ENCODE measurements at regions not wholly inside any gene's neighbourhood (a gene's known extent, or its start where the extent isn't known, plus 50 kb on each side); places are given as distances from the start of the nearest gene placed in this dataset.

DNA sequence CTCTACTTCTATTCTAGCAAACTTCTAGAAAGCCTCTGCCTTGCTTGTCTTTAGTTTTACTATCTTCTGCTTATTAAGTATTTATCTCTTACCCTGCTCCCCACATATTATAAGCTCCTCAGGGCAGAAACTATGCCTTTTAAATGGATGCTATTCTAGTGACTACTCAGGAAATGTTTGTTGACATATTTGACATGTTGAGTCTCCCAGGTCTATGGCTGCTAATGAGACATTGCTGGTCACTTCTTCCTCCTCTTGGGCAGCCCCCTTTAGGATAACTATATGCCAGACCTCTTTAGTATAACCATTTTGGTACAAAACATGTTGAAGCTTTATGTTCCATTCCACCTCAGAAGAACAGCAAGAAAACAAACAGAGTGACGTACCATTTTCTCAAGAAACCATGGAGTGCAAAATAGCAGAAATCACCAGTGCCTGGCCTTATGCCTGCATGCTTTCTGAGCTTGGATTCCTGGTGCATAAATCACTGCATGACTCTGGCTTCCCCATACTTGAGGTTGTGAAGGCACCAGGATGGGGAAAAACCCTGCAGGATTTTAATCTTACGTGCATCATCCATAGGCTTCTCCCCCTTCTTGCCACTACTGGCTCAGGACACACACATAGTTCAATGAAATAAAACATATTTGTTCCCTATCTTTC, 202.6 kb downstream of the TMX1 start:
- no peak for TF ChIP-seq CTCF (IDR thresholded peaks at IDR 0.05; ENCODE audit: low read depth, low read length, poor library complexity, severe bottlenecking)
- TF ChIP-seq EZH2phosphoT487 (IDR thresholded peaks at IDR 0.05; ENCODE audit: borderline replicate concordance, low read length): no peak

All from DOHH2 (cell line).